H9 (cell line): ENCODE measurements at regions not wholly inside any gene's neighbourhood (a gene's known extent, or its start where the extent isn't known, plus 50 kb on each side); places are given as distances from the start of the nearest gene placed in this dataset.

Experiments used
- DNase-seq: peaks from one replicate; pipeline ENCODE4 v3.0.0-alpha.2; 2017
- H2AFZ ChIP-seq: one replicate; pipeline ENCODE4 v1.6.1; 2013; ENCODE audit warnings: mild to moderate bottlenecking, low read length, control low read depth, moderate library complexity
- H2AK5ac ChIP-seq: 2 replicates; pipeline ENCODE4 v1.6.1; 2013; ENCODE audit warnings: low read length, control low read depth, mixed read lengths; ENCODE audit not compliant: insufficient read length
- H2BK120ac ChIP-seq: one replicate; pipeline ENCODE4 v1.6.1; 2013; ENCODE audit warnings: low read depth, mild to moderate bottlenecking, low read length, control low read depth, inconsistent platforms; ENCODE audit not compliant: poor library complexity, severe bottlenecking
- H2BK12ac ChIP-seq: 2 replicates; pipeline ENCODE4 v1.6.1; 2013; ENCODE audit warnings: low read length, control low read depth, mixed read lengths, low read depth; ENCODE audit not compliant: insufficient read length
- H2BK15ac ChIP-seq: 2 replicates; pipeline ENCODE4 v1.6.1; 2013; ENCODE audit warnings: low read depth, low read length, control low read depth
- H2BK20ac ChIP-seq: one replicate; pipeline ENCODE4 v1.6.1; 2013; ENCODE audit warnings: low read depth, mild to moderate bottlenecking, low read length, control low read depth, inconsistent platforms; ENCODE audit not compliant: poor library complexity, severe bottlenecking
- H2BK5ac ChIP-seq: 2 replicates; pipeline ENCODE4 v1.6.1; 2013; ENCODE audit warnings: low read length, control low read depth, mixed read lengths; ENCODE audit not compliant: insufficient read length
- H3K14ac ChIP-seq: 2 replicates; pipeline ENCODE4 v1.6.1; 2013; ENCODE audit warnings: low read length, control low read depth; ENCODE audit not compliant: insufficient read depth
- H3K18ac ChIP-seq: 2 replicates; pipeline ENCODE4 v1.6.1; 2013; ENCODE audit warnings: low read depth, mild to moderate bottlenecking, mixed read lengths, low read length, control low read depth; ENCODE audit not compliant: insufficient read length
- H3K23ac ChIP-seq: 2 replicates; pipeline ENCODE4 v1.6.1; 2013; ENCODE audit warnings: low read length, control low read depth, mixed read lengths, low read depth; ENCODE audit not compliant: insufficient read length
- H3K23me2 ChIP-seq: 2 replicates; pipeline ENCODE4 v1.6.1; 2013; ENCODE audit warnings: low read depth, mild to moderate bottlenecking, mixed read lengths, low read length, control low read depth; ENCODE audit not compliant: insufficient read length, poor library complexity, severe bottlenecking
- H3K27ac ChIP-seq: 2 replicates; pipeline ENCODE4 v1.5.1; 2013; ENCODE audit warnings: low read length, control low read depth, mixed read lengths, low read depth; ENCODE audit not compliant: insufficient read length
- H3K27me3 ChIP-seq: 2 replicates; pipeline ENCODE4 v1.6.1; 2013; ENCODE audit warnings: low read length, control low read depth, inconsistent platforms; ENCODE audit not compliant: insufficient read depth
- H3K4ac ChIP-seq: 2 replicates; pipeline ENCODE4 v1.6.1; 2013; ENCODE audit warnings: low read depth, mild to moderate bottlenecking, control low read depth, inconsistent platforms, low read length, moderate library complexity
- H3K4me1 ChIP-seq: 2 replicates; pipeline ENCODE4 v1.6.1; 2013; ENCODE audit warnings: low read length, control low read depth, inconsistent platforms; ENCODE audit not compliant: insufficient read depth
- H3K4me2 ChIP-seq: 2 replicates; pipeline ENCODE4 v1.6.1; 2013; ENCODE audit warnings: low read length, control low read depth, mixed read lengths; ENCODE audit not compliant: insufficient read length, insufficient read depth
- H3K56ac ChIP-seq: 2 replicates; pipeline ENCODE4 v1.6.1; 2013; ENCODE audit warnings: low read depth, mild to moderate bottlenecking, mixed read lengths, low read length, control low read depth; ENCODE audit not compliant: insufficient read length
- H3K79me1 ChIP-seq: 2 replicates; pipeline ENCODE4 v1.6.1; 2013; ENCODE audit warnings: low read depth, mild to moderate bottlenecking, moderate library complexity, low read length, control low read depth, inconsistent platforms; ENCODE audit not compliant: insufficient read depth, poor library complexity, severe bottlenecking
- H3K79me2 ChIP-seq: 2 replicates; pipeline ENCODE4 v1.6.1; 2013; ENCODE audit warnings: low read length, control low read depth, inconsistent platforms; ENCODE audit not compliant: insufficient read depth
- H3K9ac ChIP-seq: 2 replicates; pipeline ENCODE4 v1.6.1; 2013; ENCODE audit warnings: low read length, control low read depth, mixed read lengths; ENCODE audit not compliant: insufficient read length; ENCODE audit errors: extremely low read depth
- H3K9me3 ChIP-seq: one replicate; pipeline ENCODE4 v1.6.1; 2013; ENCODE audit warnings: low read depth, low read length, inconsistent platforms; ENCODE audit not compliant: control insufficient read depth
- H3T11ph ChIP-seq: one replicate; pipeline ENCODE4 v1.6.1; 2013; ENCODE audit warnings: mild to moderate bottlenecking, low read length, control low read depth, inconsistent platforms
- H4K20me1 ChIP-seq: one replicate; pipeline ENCODE4 v1.6.1; 2013; ENCODE audit not compliant: control insufficient read depth, insufficient read length, insufficient read depth
- H4K5ac ChIP-seq: 2 replicates; pipeline ENCODE4 v1.6.1; 2013; ENCODE audit warnings: low read depth, mild to moderate bottlenecking, mixed read lengths, low read length, control low read depth; ENCODE audit not compliant: insufficient read length
- H4K8ac ChIP-seq: replicated peaks from 2 replicates; pipeline ENCODE4 v1.6.1; 2013; ENCODE audit warnings: low read length, control low read depth, mixed read lengths, low read depth; ENCODE audit not compliant: insufficient read length
- H4K91ac ChIP-seq: 2 replicates; pipeline ENCODE4 v1.6.1; 2013; ENCODE audit warnings: low read depth, mild to moderate bottlenecking, moderate library complexity, mixed read lengths, low read length, control low read depth; ENCODE audit not compliant: insufficient read length
- H3K27ac Mint-ChIP-seq, 3 experiments: 2 replicates in 2 of 3; 3 replicates in 1 of 3; pipeline ENCODE4 v1.8.0; 2020 to 2021; ENCODE audit warnings: mixed read lengths in 3 of 3, mild to moderate bottlenecking in 1 of 3, moderate library complexity in 1 of 3
- H3K27me3 Mint-ChIP-seq: 2 replicates; pipeline ENCODE4 v1.8.0; 2021; ENCODE audit warnings: low read depth, mild to moderate bottlenecking, moderate library complexity, mixed read lengths
- H3K36me3 Mint-ChIP-seq, 3 experiments: 2 replicates in 2 of 3; 3 replicates in 1 of 3; pipeline ENCODE4 v1.8.0; 2020 to 2021; ENCODE audit warnings: low read depth in 3 of 3, mixed read lengths in 3 of 3; ENCODE audit not compliant: insufficient read depth in 1 of 3
- H3K4me1 Mint-ChIP-seq, 2 experiments: 2 replicates each; pipeline ENCODE4 v1.8.0; 2020; ENCODE audit warnings: mixed read lengths in 2 of 2
- H3K4me3 Mint-ChIP-seq, 2 experiments: 2 replicates in 1 of 2; 3 replicates in 1 of 2; pipeline ENCODE4 v1.8.0; 2020 to 2021; ENCODE audit warnings: mild to moderate bottlenecking in 2 of 2, mixed read lengths in 2 of 2, moderate library complexity in 1 of 2
- H3K9me3 Mint-ChIP-seq, 2 experiments: 2 replicates in 1 of 2; 3 replicates in 1 of 2; pipeline ENCODE4 v1.8.0; 2020; ENCODE audit warnings: mild to moderate bottlenecking in 2 of 2, mixed read lengths in 2 of 2, moderate library complexity in 1 of 2
- CTCF ChIP-seq: fragments of 200-600 bp; sonication (generic); conservative IDR thresholded peaks from 3 replicates; pipeline ENCODE4 v1.8.0; 2021; ENCODE audit warnings: antibody characterized with exemption, mild to moderate bottlenecking
- WGBS: extraction: QIAGEN DNeasy Blood & Tissue Kit; methylation state at CpG from one replicate; pipeline ENCODE4 v1.1.7; 2013; ENCODE audit warnings: missing lambda C conversion rate, low lambda C conversion rate, mixed read lengths; ENCODE audit not compliant: insufficient read length; ENCODE audit errors: extremely low coverage; 5-methylcytosine and 5-hydroxymethylcytosine counted together

- no peak overlapping the region for H2BK5ac ChIP-seq
- peaks cover 8 to 24% of the 10 kb centered on the region in 2 experiments for H3K4me1 Mint-ChIP-seq
- TF ChIP-seq CTCF, result no peak
- no peaks in the 10 kb centered on the region for H3K9me3 ChIP-seq
- no peak overlapping the region for H4K5ac ChIP-seq
- H3K79me2 ChIP-seq, result no peaks in the 10 kb centered on the region
- no peaks in the 10 kb centered on the region for H3K79me1 ChIP-seq
- H3K4me3 Mint-ChIP-seq, result no peak overlapping the region
- no peak overlapping the region for H3K4me2 ChIP-seq
- WGBS, result no CpG with 5 or more reads among the region's 2 CpGs
- H2BK12ac ChIP-seq, result no peak overlapping the region
- no peak overlapping the region for H2BK15ac ChIP-seq
- H3K36me3 Mint-ChIP-seq, result peaks cover 0 to 5% (median 3%) of the 10 kb centered on the region in 3 experiments; a peak in 1 of 7 replicates
- no peak overlapping the region for H3K14ac ChIP-seq
- H2AFZ ChIP-seq, result no peak overlapping the region
- no peaks in the 10 kb centered on the region; the same call in 1 of the 2 replicates for H3K4me1 ChIP-seq
- H4K20me1 ChIP-seq, result no peaks in the 10 kb centered on the region
- no peak overlapping the region for H2BK120ac ChIP-seq
- no peak overlapping the region for H3K4ac ChIP-seq
- H3K9ac ChIP-seq, result no peak overlapping the region
- peaks cover 22% of the 10 kb centered on the region for H3K27me3 Mint-ChIP-seq
- H4K91ac ChIP-seq, result no peak overlapping the region
- DNase-seq, result no peak
- H3K27me3 ChIP-seq, result no peaks in the 10 kb centered on the region
- no peak overlapping the region for H3K56ac ChIP-seq
- H2BK20ac ChIP-seq, result no peak overlapping the region
- H3T11ph ChIP-seq, result no peak overlapping the region
- H4K8ac ChIP-seq, result no peak overlapping the region
- H2AK5ac ChIP-seq, result no peak overlapping the region
- H3K27ac Mint-ChIP-seq, result no peak overlapping the region
- no peak overlapping the region for H3K27ac ChIP-seq
- H3K23me2 ChIP-seq, result no peaks in the 10 kb centered on the region
- no peak overlapping the region for H3K18ac ChIP-seq
- H3K23ac ChIP-seq, result no peak overlapping the region
- peaks cover 8 to 9% of the 10 kb centered on the region in 2 experiments; a peak in 4 of 5 replicates for H3K9me3 Mint-ChIP-seq
These were observed 451.6 kb upstream of the CADM1 start for GRCh38 chr11:115955803-115956202.
